Ovary (tissue), 7 donors: ENCODE measurements at regions not wholly inside any gene's neighbourhood (a gene's known extent, or its start where the extent isn't known, plus 50 kb on each side); places are given as distances from the start of the nearest gene placed in this dataset.

Experiments
- DNase-seq, 5 donors: peaks; one replicate each; pipeline ENCODE4 v3.0.0-alpha.2; 2019 to 2020
- H3K27ac ChIP-seq, 2 donors: fragments of 200-600 bp; one replicate each; pipeline versions ENCODE4 v1.5.1 to v1.8.0; 2019 to 2022
- H3K27me3 ChIP-seq: fragments of 200-600 bp; one replicate; pipeline ENCODE4 v1.8.0; 2022
- H3K36me3 ChIP-seq: fragments of 200-600 bp; sonication (generic); one replicate; pipeline ENCODE4 v1.5.1; 2019
- H3K4me1 ChIP-seq: one replicate; pipeline ENCODE4 v1.8.1; 2013; ENCODE audit warnings: mild to moderate bottlenecking, moderate library complexity; ENCODE audit not compliant: insufficient read depth
- H3K4me3 ChIP-seq: fragments of 200-600 bp; sonication (generic); one replicate; pipeline ENCODE4 v1.5.1; 2017
- H3K9me3 ChIP-seq, 2 donors: fragments of 200-600 bp in 1 of 2; sonication (generic) in 1 of 2; one replicate each; pipeline versions ENCODE4 v1.5.1 to v1.8.1; 2013 to 2019; ENCODE audit warnings: mild to moderate bottlenecking in 1 of 2, moderate library complexity in 1 of 2
- EP300 ChIP-seq: sonication (generic); formaldehyde crosslinking; IDR thresholded peaks from one replicate; pipeline ENCODE4 v1.6.1; 2017; ENCODE audit warnings: antibody characterized with exemption
- POLR2A ChIP-seq: fragments of 450-650 bp; IDR thresholded peaks from one replicate; pipeline ENCODE4 v1.6.1; 2017; ENCODE audit warnings: antibody characterized with exemption, mild to moderate bottlenecking, moderate library complexity
- whole genome bisulfite sequencing, 3 donors: extraction: QIAGEN DNeasy Blood & Tissue Kit in 1 of 3; methylation state at CpG; one replicate each; pipeline versions ENCODE4 v1.1.5 to v1.1.7; 2013 to 2017; 5-methylcytosine and 5-hydroxymethylcytosine counted together
- intact Hi-C, 4 donors: fragments of 100-400 bp; cut with DNase I; formaldehyde crosslinking; loops; one replicate each; pipeline versions ENCODE4 v1.11.0 to v1.15.1; 2022 to 2023
- TF ChIP-seq, protein P1 (sequence below), 3 donors: fragments of 450-650 bp in 2 of 3; fragments of 200-600 bp in 1 of 3; IDR thresholded peaks; one replicate each; pipeline versions ENCODE4 v1.5.1 to v1.8.0; 2016 to 2022; ENCODE audit warnings: antibody characterized with exemption in 3 of 3, mild to moderate bottlenecking in 1 of 3
- donor health status: DM: no; HTN: no; CAD: no; lungs with moderate emphysema.
- donor health status: DM: no; HTN: no; CAD: no.
- donor health status: Bipolar disorder and iron deficiency.
- donor health status: DM: no; HTN: no; CAD: no.
- donor health status: DM: yes; HTN: yes; CAD: no.

DNA sequence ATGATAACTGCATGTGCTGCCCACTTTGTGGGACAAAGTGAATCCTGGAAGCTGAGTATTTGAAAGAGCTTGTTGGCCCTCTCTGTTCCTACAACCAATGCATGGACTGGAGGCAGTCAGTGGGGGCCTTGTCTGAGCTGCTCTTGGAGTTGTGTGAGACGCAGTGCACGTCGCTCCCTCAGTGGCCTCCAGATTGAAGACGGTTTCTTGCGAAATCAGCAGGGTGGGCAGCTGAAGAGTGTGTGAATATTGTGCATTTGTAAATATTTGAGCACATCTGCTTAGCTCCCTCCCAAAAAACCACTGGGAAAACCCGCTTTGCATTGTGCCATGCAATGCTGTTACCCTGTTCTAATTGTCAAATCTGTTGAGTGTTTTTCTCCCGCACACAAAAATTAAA is 782.8 kb downstream of the PLCL1 start:
- Histone ChIP-seq H3K9me3 (no peaks in the 10 kb centered on the region), H3K27me3 (no peaks in the 10 kb centered on the region), H3K27ac (no peak overlapping the region), H3K36me3 (no peaks in the 10 kb centered on the region), H3K4me1 (no peaks in the 10 kb centered on the region), H3K4me3 (no peak overlapping the region)
- no peak for TF ChIP-seq EP300
- TF ChIP-seq, protein P1, sequence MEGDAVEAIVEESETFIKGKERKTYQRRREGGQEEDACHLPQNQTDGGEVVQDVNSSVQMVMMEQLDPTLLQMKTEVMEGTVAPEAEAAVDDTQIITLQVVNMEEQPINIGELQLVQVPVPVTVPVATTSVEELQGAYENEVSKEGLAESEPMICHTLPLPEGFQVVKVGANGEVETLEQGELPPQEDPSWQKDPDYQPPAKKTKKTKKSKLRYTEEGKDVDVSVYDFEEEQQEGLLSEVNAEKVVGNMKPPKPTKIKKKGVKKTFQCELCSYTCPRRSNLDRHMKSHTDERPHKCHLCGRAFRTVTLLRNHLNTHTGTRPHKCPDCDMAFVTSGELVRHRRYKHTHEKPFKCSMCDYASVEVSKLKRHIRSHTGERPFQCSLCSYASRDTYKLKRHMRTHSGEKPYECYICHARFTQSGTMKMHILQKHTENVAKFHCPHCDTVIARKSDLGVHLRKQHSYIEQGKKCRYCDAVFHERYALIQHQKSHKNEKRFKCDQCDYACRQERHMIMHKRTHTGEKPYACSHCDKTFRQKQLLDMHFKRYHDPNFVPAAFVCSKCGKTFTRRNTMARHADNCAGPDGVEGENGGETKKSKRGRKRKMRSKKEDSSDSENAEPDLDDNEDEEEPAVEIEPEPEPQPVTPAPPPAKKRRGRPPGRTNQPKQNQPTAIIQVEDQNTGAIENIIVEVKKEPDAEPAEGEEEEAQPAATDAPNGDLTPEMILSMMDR (IDR thresholded peaks at IDR 0.05), result no peak
- no peak for TF ChIP-seq POLR2A
- 76 to 94% (median 87%) methylated on average over 7 of the region's 7 CpGs for WGBS, 3 donors
- DNase-seq, result no peak
- intact Hi-C loops, result no loop called here

DNA sequence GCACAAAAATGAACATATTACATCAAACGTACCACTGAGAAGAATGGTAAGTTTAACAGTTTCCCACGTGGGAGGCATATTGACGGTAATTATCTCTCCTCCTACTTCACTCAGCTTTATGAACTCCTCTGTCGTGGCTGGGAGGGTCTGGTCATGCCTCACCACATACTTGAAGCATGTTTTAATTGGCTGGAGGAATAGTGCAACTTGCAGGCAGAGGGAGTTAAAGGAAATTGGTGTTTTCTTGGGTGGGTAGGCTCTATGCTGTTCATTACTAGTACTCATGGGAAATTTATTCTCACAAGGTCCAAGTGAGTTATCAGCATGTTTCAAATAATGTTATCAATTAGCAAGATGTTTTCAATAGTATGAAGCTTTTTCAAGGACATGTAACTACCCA is 767.0 kb downstream of the PLCL1 start:
- Histone ChIP-seq H3K9me3 (no peaks in the 10 kb centered on the region), H3K4me3 (no peak overlapping the region), H3K27ac (no peak overlapping the region), H3K27me3 (no peaks in the 10 kb centered on the region), H3K36me3 (no peaks in the 10 kb centered on the region), H3K4me1 (no peaks in the 10 kb centered on the region)
- WGBS, 3 donors, result 2 to 9% (median 2%) methylated on average over 4 of the region's 4 CpGs
- TF ChIP-seq EP300 (no peak), POLR2A (no peak)
- TF ChIP-seq, protein P1 (IDR thresholded peaks at IDR 0.05), result no peak
- DNase-seq, result no peak
- intact Hi-C loops, result no loop called here

DNA sequence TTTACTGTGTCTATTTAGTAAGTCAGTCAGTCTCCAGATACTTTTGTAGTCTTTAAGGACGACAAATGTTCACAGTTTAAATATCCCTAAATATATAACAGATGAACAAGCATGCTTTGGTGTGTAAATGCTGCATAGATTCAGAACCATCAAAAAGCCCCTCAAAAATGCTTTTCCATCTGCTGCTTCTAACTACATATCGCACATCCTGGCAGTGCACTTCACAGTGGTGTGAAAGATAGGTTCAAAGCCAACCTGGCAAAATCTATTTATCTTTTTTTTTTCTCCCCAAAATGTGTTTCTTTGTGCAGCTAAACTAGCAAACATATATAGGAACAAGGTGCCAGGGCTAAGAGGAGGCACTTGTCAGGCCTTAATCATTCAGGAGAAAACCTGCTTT is 753.8 kb downstream of the PLCL1 start:
- TF ChIP-seq POLR2A, result no peak
- TF ChIP-seq, protein P1 (IDR thresholded peaks at IDR 0.05), result no peak
- no peak for TF ChIP-seq EP300
- DNase-seq, result no peak
- intact Hi-C loops, result no loop called here
- Histone ChIP-seq H3K27me3 (no peaks in the 10 kb centered on the region), H3K4me1 (no peaks in the 10 kb centered on the region), H3K4me3 (no peak overlapping the region), H3K9me3 (no peaks in the 10 kb centered on the region), H3K27ac (no peak overlapping the region), H3K36me3 (no peaks in the 10 kb centered on the region)
- WGBS, 3 donors, result 89 to 96% (median 89%) methylated on average over 2 of the region's 2 CpGs

DNA sequence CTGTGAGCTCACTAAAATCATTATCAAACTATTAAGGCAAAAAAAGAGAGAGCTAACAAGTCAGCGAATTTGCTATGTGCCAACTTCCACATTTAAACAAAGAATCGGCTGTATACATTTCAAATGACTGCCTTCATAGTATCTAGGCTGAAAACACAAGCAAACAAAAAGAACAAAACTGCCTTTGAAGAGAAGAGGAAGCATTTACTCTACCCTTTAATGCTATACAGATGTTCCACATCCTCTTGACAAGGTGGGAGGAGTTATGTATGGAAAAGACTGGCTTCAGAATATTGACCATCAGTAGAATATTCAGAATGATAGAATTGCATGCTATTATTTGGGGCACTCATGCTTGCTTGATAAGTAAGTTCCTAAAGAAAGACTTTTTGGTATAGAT is 741.7 kb downstream of the PLCL1 start:
- intact Hi-C loops, result no loop called here
- no peaks in the 10 kb centered on the region for H3K27me3 ChIP-seq
- no peak overlapping the region for H3K27ac ChIP-seq
- TF ChIP-seq, protein P1 (IDR thresholded peaks at IDR 0.05), result no peak
- no peak for TF ChIP-seq EP300
- TF ChIP-seq POLR2A, result no peak
- 11 to 19% (median 12%) methylated on average over 2 of the region's 2 CpGs for WGBS, 3 donors
- no peaks in the 10 kb centered on the region for H3K9me3 ChIP-seq
- H3K4me1 ChIP-seq, result no peaks in the 10 kb centered on the region
- H3K4me3 ChIP-seq, result no peak overlapping the region
- no peak for DNase-seq
- H3K36me3 ChIP-seq, result no peaks in the 10 kb centered on the region

DNA sequence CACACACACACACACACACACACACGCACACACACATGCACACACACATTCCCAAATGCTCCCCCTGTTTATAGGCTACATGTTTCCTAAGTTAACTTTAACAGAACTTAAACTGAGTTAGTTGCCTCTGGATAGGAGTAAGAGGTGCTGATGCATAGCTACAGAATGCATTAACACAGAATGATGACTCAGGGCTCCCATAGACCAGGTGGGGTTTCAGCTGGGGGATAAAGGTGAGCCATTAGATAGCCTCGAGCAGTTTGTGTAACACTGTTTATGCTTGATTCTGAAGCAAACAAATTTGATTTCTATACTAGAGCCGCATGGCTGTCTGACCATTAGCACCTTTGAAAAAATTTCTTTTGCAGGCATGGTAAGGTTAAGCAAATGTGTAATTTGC is 741.0 kb downstream of the PLCL1 start:
- no peak overlapping the region for H3K4me3 ChIP-seq
- no peak for TF ChIP-seq EP300
- no peak for TF ChIP-seq POLR2A
- TF ChIP-seq, protein P1 (IDR thresholded peaks at IDR 0.05), result no peak
- 58 to 79% (median 66%) methylated on average over 3 of the region's 3 CpGs for WGBS, 3 donors
- no peak overlapping the region for H3K27ac ChIP-seq
- no peak for DNase-seq
- intact Hi-C loops, result no loop called here
- no peaks in the 10 kb centered on the region for H3K27me3 ChIP-seq
- no peaks in the 10 kb centered on the region for H3K4me1 ChIP-seq
- no peaks in the 10 kb centered on the region for H3K36me3 ChIP-seq
- H3K9me3 ChIP-seq, result no peaks in the 10 kb centered on the region
